Testis (tissue), 2 donors: ENCODE measurements at regions not wholly inside any gene's neighbourhood (a gene's known extent, or its start where the extent isn't known, plus 50 kb on each side); places are given as distances from the start of the nearest gene placed in this dataset.

ENCODE experiments used
- DNase-seq: peaks from one replicate; pipeline ENCODE4 v3.0.0-alpha.2; 2019
- H3K27ac ChIP-seq, 2 donors: fragments of 200-600 bp; sonication (generic); one replicate each; pipeline ENCODE4 v1.5.1; 2019
- H3K27me3 ChIP-seq: fragments of 200-600 bp; sonication (generic); one replicate; pipeline ENCODE4 v1.5.1; 2019
- H3K36me3 ChIP-seq: fragments of 200-600 bp; sonication (generic); one replicate; pipeline ENCODE4 v1.5.1; 2017; ENCODE audit warnings: low read depth; ENCODE audit errors: missing control alignments
- H3K4me1 ChIP-seq: fragments of 200-600 bp; sonication (generic); one replicate; pipeline ENCODE4 v1.5.1; 2019
- H3K4me3 ChIP-seq, 2 donors: fragments of 200-600 bp; sonication (generic); one replicate each; pipeline ENCODE4 v1.5.1; 2017 to 2019
- H3K9me3 ChIP-seq: fragments of 200-600 bp; sonication (generic); one replicate; pipeline ENCODE4 v1.5.1; 2017
- CTCF ChIP-seq, 3 experiments: fragments of 450-650 bp in 2 of 3; fragments of 200-600 bp in 1 of 3; sonication (generic) in 1 of 3; IDR thresholded peaks; one replicate each; pipeline ENCODE4 v1.5.1; 2016 to 2019; ENCODE audit warnings: antibody characterized with exemption in 3 of 3, mild to moderate bottlenecking in 2 of 3, moderate library complexity in 1 of 3
- POLR2A ChIP-seq: fragments of 450-650 bp; IDR thresholded peaks from one replicate; pipeline ENCODE4 v1.6.1; 2017; ENCODE audit warnings: antibody characterized with exemption, mild to moderate bottlenecking, moderate library complexity
- WGBS, 2 donors: methylation state at CpG; one replicate each; pipeline ENCODE4 v1.1.5; 2018; 5-methylcytosine and 5-hydroxymethylcytosine counted together
- intact Hi-C: fragments of 100-400 bp; cut with DNase I; formaldehyde crosslinking; loops from one replicate; pipeline ENCODE4 v1.15.1; 2023; ENCODE audit warnings: low total_unique reads

DNA sequence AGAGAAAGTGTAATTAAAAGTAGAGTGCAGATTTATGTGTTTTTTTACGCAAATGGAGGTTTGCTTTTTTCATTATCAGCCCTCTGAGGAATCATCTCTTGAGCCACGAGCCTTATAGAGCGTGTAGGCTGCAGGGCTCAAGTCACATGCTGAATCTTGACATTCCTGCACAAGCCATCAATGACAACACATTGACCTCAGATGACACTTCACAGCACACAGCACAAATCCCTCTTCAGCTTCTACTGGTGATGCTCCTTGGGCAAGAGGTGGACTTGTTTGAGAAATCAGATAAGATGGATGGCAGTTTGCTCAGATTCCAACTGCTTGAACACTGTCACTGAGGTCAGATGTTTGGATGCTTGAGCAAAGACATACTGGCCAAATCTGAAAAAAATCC, 250.6 kb downstream of the SNCA start:
- TF ChIP-seq CTCF (IDR thresholded peaks at IDR 0.05) (no peak), POLR2A (no peak)
- H3K4me1 ChIP-seq: no peaks in the 10 kb centered on the region
- no peak overlapping the region for H3K27ac ChIP-seq
- WGBS, 2 donors: 64 to 69% methylated on average over 3 of the region's 3 CpGs
- no peak overlapping the region for H3K4me3 ChIP-seq
- intact Hi-C loops: no loop called here
- DNase-seq: no peak
- no peaks in the 10 kb centered on the region for H3K27me3 ChIP-seq
- no peaks in the 10 kb centered on the region for H3K36me3 ChIP-seq
- H3K9me3 ChIP-seq: no peaks in the 10 kb centered on the region

DNA sequence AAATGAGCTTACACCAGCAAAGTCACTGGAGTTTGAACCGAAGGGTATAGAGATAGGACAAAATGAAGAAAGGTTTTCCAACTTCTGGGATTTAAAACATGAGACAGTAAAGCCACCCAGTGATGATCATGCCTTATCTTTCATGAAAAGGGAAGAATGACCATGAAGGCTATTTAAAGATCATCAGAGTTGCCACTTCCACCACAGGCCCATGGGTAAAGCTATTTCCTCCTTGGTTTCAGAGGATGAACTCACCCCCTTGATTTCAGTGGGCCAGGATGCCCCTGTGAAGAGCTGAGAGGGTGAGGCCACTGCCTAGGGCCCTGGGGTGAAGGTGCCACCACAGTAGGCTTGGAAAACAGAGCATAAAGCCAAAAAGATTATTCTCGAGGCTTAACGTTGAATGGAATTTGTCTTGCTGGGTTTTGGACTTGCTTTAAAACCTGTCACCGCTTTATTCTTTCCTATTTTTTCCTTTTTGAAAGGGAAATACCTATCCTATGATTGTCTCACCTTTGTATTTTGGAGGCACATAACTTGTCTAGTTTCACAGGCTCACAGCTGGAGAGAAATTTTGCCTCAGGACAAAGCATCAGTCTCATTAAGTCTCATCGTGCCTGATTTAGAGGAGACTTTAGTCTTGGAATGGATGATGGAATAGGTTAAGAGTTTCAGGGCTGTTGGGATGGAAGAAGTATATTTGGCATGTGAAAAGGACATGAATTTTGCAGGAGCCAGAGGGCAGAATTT, 254.0 kb downstream of the SNCA start:
- Histone ChIP-seq H3K27ac (no peak overlapping the region), H3K9me3 (no peaks in the 10 kb centered on the region), H3K4me1 (no peaks in the 10 kb centered on the region), H3K36me3 (no peaks in the 10 kb centered on the region), H3K4me3 (no peak overlapping the region), H3K27me3 (no peaks in the 10 kb centered on the region)
- no peak for TF ChIP-seq POLR2A
- no peak for TF ChIP-seq CTCF (IDR thresholded peaks at IDR 0.05)
- no peak for DNase-seq
- intact Hi-C loops: no loop called here
- WGBS, 2 donors: 90 to 95% methylated on average over 5 of the region's 5 CpGs

DNA sequence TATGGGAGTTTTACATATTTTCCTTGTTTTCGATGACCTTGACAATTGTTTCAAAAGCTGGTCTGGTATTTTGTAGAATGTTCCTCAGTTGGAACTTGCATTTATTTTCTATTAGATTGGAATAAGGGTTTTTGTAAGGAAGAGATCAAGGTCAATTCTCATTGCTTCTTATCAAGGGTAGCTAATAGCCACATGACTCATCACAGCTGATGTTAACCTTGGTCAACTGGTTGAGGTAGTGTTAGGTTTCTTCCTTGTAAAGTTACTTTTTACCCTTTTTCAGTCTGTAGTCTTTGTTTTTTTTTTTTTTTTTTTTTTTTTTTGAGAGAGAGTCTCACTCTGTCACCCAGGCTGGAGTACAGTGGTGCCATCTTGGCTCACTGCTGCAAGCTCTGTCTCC, 257.2 kb downstream of the SNCA start:
- intact Hi-C loops: no loop called here
- no peaks in the 10 kb centered on the region for H3K9me3 ChIP-seq
- whole genome bisulfite sequencing, 2 donors: 0% methylated on average over 1 of the region's 1 CpG

DNA sequence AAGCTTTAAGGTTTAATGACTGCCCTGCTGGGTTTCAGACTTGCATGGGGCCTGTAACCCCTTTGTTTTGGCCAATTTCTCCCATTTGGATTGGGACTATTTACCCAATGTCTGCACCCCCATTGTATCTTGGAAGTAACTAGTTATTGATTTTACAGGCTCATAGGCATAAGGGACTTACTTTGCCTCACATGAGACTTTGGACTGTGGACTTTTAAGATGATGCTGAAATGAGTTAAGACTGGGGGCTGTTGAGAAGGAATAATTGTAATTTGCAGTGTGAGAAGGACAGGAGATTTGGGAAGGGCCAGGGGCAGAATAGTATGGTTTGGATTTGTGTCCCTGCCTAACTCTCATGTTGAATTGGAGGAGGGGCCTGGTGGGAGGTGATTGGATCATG, 260.7 kb downstream of the SNCA start:
- intact Hi-C loops: no loop called here
- H3K4me1 ChIP-seq: no peaks in the 10 kb centered on the region

More for the DNA sequence above, 257.2 kb downstream of the SNCA start:
- no peak for DNase-seq
- Histone ChIP-seq H3K36me3 (no peaks in the 10 kb centered on the region), H3K4me3 (no peak overlapping the region), H3K27ac (no peak overlapping the region), H3K4me1 (no peaks in the 10 kb centered on the region), H3K27me3 (no peaks in the 10 kb centered on the region)
- TF ChIP-seq POLR2A (no peak), CTCF (IDR thresholded peaks at IDR 0.05) (no peak)

More for the DNA sequence above, 260.7 kb downstream of the SNCA start:
- DNase-seq: no peak
- no peak overlapping the region for H3K27ac ChIP-seq
- no peaks in the 10 kb centered on the region for H3K27me3 ChIP-seq
- no peak for TF ChIP-seq CTCF (IDR thresholded peaks at IDR 0.05)
- TF ChIP-seq POLR2A: no peak
- no peak overlapping the region for H3K4me3 ChIP-seq
- H3K9me3 ChIP-seq: no peaks in the 10 kb centered on the region
- no peaks in the 10 kb centered on the region for H3K36me3 ChIP-seq
